AG04449 (cell line): ENCODE measurements at regions not wholly inside any gene's neighbourhood (a gene's known extent, or its start where the extent isn't known, plus 50 kb on each side); places are given as distances from the start of the nearest gene placed in this dataset.
A peak's percentile ranks its signal among the peaks of the same experiment; 100 is the strongest.

Experiments used
- CTCF ChIA-PET: fragments of 350-600 bp; formaldehyde crosslinking; extraction: SDS; loops from one replicate; lab custom pipeline; 2021; ENCODE audit warnings: antibody characterized with exemption; lab: Yijun Ruan, JAX
- POLR2A ChIA-PET: fragments of 400-600, 350-600 bp; formaldehyde crosslinking; extraction: SDS; loops from one replicate; lab custom pipeline; 2020; ENCODE audit warnings: antibody characterized with exemption, inconsistent platforms; lab: Yijun Ruan, JAX
- DNase-seq: peaks from one replicate; pipeline ENCODE4 v3.0.0-alpha.2; 2010; ENCODE audit warnings: low read depth, low spot score
- H3K4me3 ChIP-seq: 2 replicates; pipeline ENCODE4 v1.5.1; 2011; ENCODE audit warnings: low read depth, mild to moderate bottlenecking, control low read depth, low read length
- CTCF ChIP-seq: IDR thresholded peaks from one replicate; pipeline ENCODE4 v1.5.1; 2011; ENCODE audit warnings: mild to moderate bottlenecking, moderate library complexity, low read length, control low read depth, inconsistent platforms; ENCODE audit not compliant: insufficient read depth; ENCODE audit errors: missing control alignments

- TF ChIP-seq CTCF: no peak
- H3K4me3 ChIP-seq: no peak overlapping the region
- POLR2A ChIA-PET: no interaction called here
- CTCF ChIA-PET: no interaction called here
- no peak for DNase-seq
These were observed 418.9 kb downstream of the ZNF536 start for GRCh38 chr19:30791088-30791487.

- ChIA-PET CTCF (interaction anchor here (1.1 to 1.6 kb wide), 2 partner anchors 10 to 1434 kb away, joined by 4 read pairs; no protein-coding TSS in a partner anchor), POLR2A (no interaction called here)
- TF ChIP-seq CTCF: no peak
- no peak for DNase-seq
- H3K4me3 ChIP-seq: no peak overlapping the region
These were observed 418.0 kb downstream of the ZNF536 start for GRCh38 chr19:30790056-30790680.

GRCh38 chr19:30788105-30788765 lies 416.1 kb downstream of the ZNF536 start:
- no peak for TF ChIP-seq CTCF
- no peak for DNase-seq
- H3K4me3 ChIP-seq: no peak overlapping the region
- ChIA-PET CTCF (interaction anchor here (0.8 to 1.6 kb wide), 2 partner anchors 12 kb away, joined by 3 to 4 read pairs; no protein-coding TSS in a partner anchor), POLR2A (no interaction called here)

- ChIA-PET POLR2A (no interaction called here), CTCF (interaction anchor here (1.1 to 2.1 kb wide), 2 partner anchors 764 to 1439 kb away, joined by 7 to 10 read pairs; no protein-coding TSS in a partner anchor)
- no peak overlapping the region for H3K4me3 ChIP-seq
- no peak for TF ChIP-seq CTCF
- DNase-seq: no peak
These were observed 413.4 kb downstream of the ZNF536 start for GRCh38 chr19:30785458-30786137.

- peak; percentile 72 for TF ChIP-seq CTCF
- no peak overlapping the region for H3K4me3 ChIP-seq
- CTCF ChIA-PET: interaction anchor here (1.3 to 2.2 kb wide), 4 partner anchors 9 to 1440 kb away, joined by 4 to 26 read pairs (median 6); no protein-coding TSS in a partner anchor
- POLR2A ChIA-PET: no interaction called here
- DNase-seq: no peak
These were observed 412.8 kb downstream of the ZNF536 start for GRCh38 chr19:30784850-30785457.
